Tibial nerve (tissue), 4 donors: ENCODE measurements at regions not wholly inside any gene's neighbourhood (a gene's known extent, or its start where the extent isn't known, plus 50 kb on each side); places are given as distances from the start of the nearest gene placed in this dataset.

Experiments
- DNase-seq, 2 donors: peaks; one replicate each; pipeline ENCODE4 v3.0.0-alpha.2; 2019; ENCODE audit warnings: low spot score in 2 of 2
- H3K27ac ChIP-seq, 4 donors: fragments of 200-600 bp; sonication (generic) in 3 of 4; one replicate each; pipeline ENCODE4 v1.5.1; 2017 to 2019; ENCODE audit warnings: mild to moderate bottlenecking in 1 of 4
- H3K27me3 ChIP-seq, 2 donors: fragments of 200-600 bp; sonication (generic) in 1 of 2; one replicate each; pipeline versions ENCODE4 v1.5.1 to v1.6.0; 2017 to 2019
- H3K36me3 ChIP-seq, 3 donors: fragments of 200-600 bp; sonication (generic); one replicate each; pipeline ENCODE4 v1.5.1; 2018 to 2019
- H3K4me1 ChIP-seq, 4 donors: fragments of 200-600 bp; sonication (generic) in 3 of 4; one replicate each; pipeline ENCODE4 v1.5.1; 2017 to 2019
- H3K4me3 ChIP-seq, 4 donors: fragments of 200-600 bp; sonication (generic) in 3 of 4; one replicate each; pipeline ENCODE4 v1.5.1; 2017 to 2019; ENCODE audit warnings: mild to moderate bottlenecking in 1 of 4, moderate library complexity in 1 of 4
- H3K9me3 ChIP-seq, 4 donors: fragments of 200-600 bp; sonication (generic) in 3 of 4; one replicate each; pipeline ENCODE4 v1.5.1; 2017 to 2019
- EP300 ChIP-seq, 2 donors: sonication (generic); formaldehyde crosslinking; IDR thresholded peaks; one replicate each; pipeline ENCODE4 v1.6.1; 2017; ENCODE audit warnings: antibody characterized with exemption in 2 of 2, mild to moderate bottlenecking in 1 of 2
- POLR2A ChIP-seq, 2 donors: fragments of 450-650 bp; IDR thresholded peaks; one replicate each; pipeline ENCODE4 v1.6.1; 2017; ENCODE audit warnings: antibody characterized with exemption in 2 of 2, mild to moderate bottlenecking in 2 of 2, moderate library complexity in 2 of 2
- WGBS, 2 donors: methylation state at CpG; one replicate each; pipeline ENCODE4 v1.1.5; 2018; 5-methylcytosine and 5-hydroxymethylcytosine counted together
- TF ChIP-seq, protein P1 (sequence below), 5 experiments: fragments of 200-600 bp in 3 of 5; fragments of 450-650 bp in 2 of 5; sonication (generic) in 3 of 5; IDR thresholded peaks; one replicate each; pipeline ENCODE4 v1.5.1; 2016 to 2019; ENCODE audit warnings: antibody characterized with exemption in 5 of 5, mild to moderate bottlenecking in 3 of 5, moderate library complexity in 2 of 5

DNA sequence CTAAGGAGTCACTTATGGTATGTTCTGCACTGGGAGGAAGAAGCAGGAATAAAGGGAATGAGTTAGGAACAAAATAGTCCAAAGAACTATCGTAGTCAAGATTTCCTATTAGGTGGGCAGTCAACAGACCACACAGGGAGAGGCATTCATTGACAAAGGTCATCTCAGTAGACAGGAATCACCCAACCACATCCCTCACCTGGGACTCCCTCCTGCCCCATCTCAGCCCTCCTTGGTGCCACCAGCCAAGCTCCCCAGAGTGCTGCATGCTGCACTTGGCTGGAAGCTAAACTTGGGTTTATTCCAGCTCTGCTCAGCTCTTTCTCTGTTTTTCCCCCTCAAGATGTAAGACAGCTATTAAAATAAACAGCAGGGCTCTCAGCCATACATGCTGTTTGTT is 72.3 kb upstream of the CTNNB1 start:
- Histone ChIP-seq H3K36me3 (no peaks in the 10 kb centered on the region), H3K9me3 (peaks cover 0 to 26% (median 8%) of the 10 kb centered on the region in 4 donors), H3K4me3 (no peak overlapping the region), H3K4me1 (no peaks in the 10 kb centered on the region), H3K27ac (no peak overlapping the region), H3K27me3 (no peaks in the 10 kb centered on the region)
- DNase-seq: no peak
- TF ChIP-seq, protein P1, sequence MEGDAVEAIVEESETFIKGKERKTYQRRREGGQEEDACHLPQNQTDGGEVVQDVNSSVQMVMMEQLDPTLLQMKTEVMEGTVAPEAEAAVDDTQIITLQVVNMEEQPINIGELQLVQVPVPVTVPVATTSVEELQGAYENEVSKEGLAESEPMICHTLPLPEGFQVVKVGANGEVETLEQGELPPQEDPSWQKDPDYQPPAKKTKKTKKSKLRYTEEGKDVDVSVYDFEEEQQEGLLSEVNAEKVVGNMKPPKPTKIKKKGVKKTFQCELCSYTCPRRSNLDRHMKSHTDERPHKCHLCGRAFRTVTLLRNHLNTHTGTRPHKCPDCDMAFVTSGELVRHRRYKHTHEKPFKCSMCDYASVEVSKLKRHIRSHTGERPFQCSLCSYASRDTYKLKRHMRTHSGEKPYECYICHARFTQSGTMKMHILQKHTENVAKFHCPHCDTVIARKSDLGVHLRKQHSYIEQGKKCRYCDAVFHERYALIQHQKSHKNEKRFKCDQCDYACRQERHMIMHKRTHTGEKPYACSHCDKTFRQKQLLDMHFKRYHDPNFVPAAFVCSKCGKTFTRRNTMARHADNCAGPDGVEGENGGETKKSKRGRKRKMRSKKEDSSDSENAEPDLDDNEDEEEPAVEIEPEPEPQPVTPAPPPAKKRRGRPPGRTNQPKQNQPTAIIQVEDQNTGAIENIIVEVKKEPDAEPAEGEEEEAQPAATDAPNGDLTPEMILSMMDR (IDR thresholded peaks at IDR 0.05): no peak
- TF ChIP-seq EP300 (IDR thresholded peaks at IDR 0.05) (no peak), POLR2A (IDR thresholded peaks at IDR 0.05) (no peak)
- WGBS, 2 donors: 57 to 61% methylated on average over 1 of the region's 1 CpG

DNA sequence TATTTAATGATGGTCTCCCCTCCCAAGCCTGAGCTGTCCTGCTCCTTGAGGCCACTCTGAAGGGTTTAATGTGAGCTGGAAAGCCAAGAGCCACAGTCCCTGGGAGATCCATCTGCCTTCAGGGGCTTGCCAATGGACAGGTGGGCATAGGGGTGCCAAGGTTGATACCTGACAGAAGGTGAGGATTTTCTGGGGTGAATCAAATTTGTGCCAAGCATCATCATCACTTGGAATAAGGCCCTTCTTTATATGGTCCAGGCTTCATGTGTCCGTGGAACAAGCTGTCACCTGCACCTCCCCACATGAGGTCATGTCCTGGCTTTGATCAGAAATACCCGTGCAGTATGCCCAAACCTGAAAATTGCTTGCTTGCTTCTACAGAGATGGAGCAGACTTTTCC is 71.9 kb upstream of the CTNNB1 start:
- 75 to 83% methylated on average over 2 of the region's 2 CpGs for WGBS, 2 donors
- H3K36me3 ChIP-seq: no peaks in the 10 kb centered on the region
- H3K4me1 ChIP-seq: no peaks in the 10 kb centered on the region
- TF ChIP-seq, protein P1 (IDR thresholded peaks at IDR 0.05): no peak
- no peak overlapping the region for H3K4me3 ChIP-seq
- no peak overlapping the region for H3K27ac ChIP-seq
- no peak for DNase-seq
- peaks cover 0 to 26% (median 8%) of the 10 kb centered on the region in 4 donors for H3K9me3 ChIP-seq
- no peaks in the 10 kb centered on the region for H3K27me3 ChIP-seq

DNA sequence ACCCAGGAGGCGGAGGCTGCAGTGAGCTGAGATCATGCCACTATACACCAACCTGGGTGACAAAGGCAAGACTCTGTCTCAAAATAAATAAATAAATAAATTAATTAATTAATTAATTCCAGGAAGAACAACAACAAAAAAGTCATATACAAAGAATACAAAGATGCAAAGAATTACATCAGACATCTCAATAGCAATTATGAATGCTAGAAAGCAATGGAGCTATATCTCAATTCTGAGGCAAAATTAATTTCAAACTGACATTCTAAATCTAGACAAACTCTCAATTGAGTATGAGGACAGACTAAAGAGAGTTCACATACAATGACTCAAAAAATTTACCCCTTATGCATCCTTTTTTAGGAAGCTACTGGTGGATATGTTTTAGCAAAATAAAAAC is 69.6 kb upstream of the CTNNB1 start:
- no peaks in the 10 kb centered on the region for H3K27me3 ChIP-seq
- H3K36me3 ChIP-seq: no peaks in the 10 kb centered on the region
- no peak overlapping the region for H3K27ac ChIP-seq
- H3K9me3 ChIP-seq: peaks cover 0 to 26% (median 8%) of the 10 kb centered on the region in 4 donors
- no peak for DNase-seq
- no peak overlapping the region for H3K4me3 ChIP-seq
- TF ChIP-seq, protein P1 (IDR thresholded peaks at IDR 0.05): no peak
- TF ChIP-seq POLR2A (IDR thresholded peaks at IDR 0.05): no peak
- no peak for TF ChIP-seq EP300 (IDR thresholded peaks at IDR 0.05)
- no peaks in the 10 kb centered on the region for H3K4me1 ChIP-seq
- WGBS, 2 donors: 89 to 100% methylated on average over 1 of the region's 1 CpG

DNA sequence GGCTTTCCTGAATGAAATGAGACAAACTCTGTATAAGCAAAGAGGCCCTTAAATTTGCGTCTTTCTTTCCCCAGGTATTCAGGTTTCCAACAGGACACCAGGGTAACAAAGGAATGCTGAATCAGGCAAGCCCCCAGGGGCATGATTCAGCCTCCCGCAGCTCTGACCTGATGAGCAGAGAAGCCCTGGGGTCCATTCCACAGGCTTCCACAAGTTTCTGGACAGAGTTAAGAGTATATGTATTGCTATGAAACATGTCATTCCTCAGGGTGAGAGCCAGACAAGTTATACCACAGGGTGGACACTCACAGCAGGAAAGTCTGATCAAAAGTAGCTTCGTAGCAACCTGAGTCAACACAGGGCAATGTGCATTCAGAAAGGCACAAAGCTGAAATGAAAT is 68.1 kb upstream of the CTNNB1 start:
- DNase-seq: no peak
- Histone ChIP-seq H3K4me3 (no peak overlapping the region), H3K4me1 (no peaks in the 10 kb centered on the region), H3K9me3 (peaks cover 0 to 26% (median 8%) of the 10 kb centered on the region in 4 donors), H3K36me3 (no peaks in the 10 kb centered on the region), H3K27ac (no peak overlapping the region), H3K27me3 (no peaks in the 10 kb centered on the region)
- WGBS, 2 donors: 88 to 89% methylated on average over 3 of the region's 3 CpGs
- TF ChIP-seq, protein P1 (IDR thresholded peaks at IDR 0.05): no peak
- no peak for TF ChIP-seq POLR2A (IDR thresholded peaks at IDR 0.05)
- no peak for TF ChIP-seq EP300 (IDR thresholded peaks at IDR 0.05)

DNA sequence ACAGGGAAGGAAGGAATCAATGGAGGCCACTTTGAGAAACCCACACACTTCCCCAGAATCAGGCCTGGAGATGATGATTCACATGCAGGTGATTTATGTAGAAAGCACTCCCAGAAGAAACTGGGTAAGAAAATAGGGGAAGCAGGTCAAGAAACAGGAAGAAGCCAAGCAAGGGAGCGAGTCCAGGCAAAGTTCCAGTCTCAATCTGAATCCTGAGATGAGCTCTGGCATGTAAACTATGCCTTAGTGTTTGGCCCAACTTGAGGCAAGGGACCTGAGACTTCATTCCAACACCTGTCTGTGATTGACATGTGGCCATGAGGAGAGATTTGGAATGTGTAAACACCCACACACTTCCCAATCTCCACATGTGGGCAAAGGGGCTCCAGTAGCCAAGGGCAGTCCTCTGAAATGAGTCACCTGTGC is 61.6 kb upstream of the CTNNB1 start:
- Histone ChIP-seq H3K27me3 (no peaks in the 10 kb centered on the region), H3K4me3 (no peak overlapping the region), H3K9me3 (no peaks in the 10 kb centered on the region), H3K27ac (no peak overlapping the region), H3K36me3 (no peaks in the 10 kb centered on the region), H3K4me1 (peaks cover 0 to 9% (median 0%) of the 10 kb centered on the region in 4 donors)
- DNase-seq: no peak
- 79 to 84% methylated on average over 1 of the region's 1 CpG for WGBS, 2 donors
- no peak for TF ChIP-seq EP300 (IDR thresholded peaks at IDR 0.05)
- TF ChIP-seq, protein P1 (IDR thresholded peaks at IDR 0.05): no peak
- TF ChIP-seq POLR2A (IDR thresholded peaks at IDR 0.05): no peak
